SK-N-SH treated with all-trans-retinoic acid at 6 μM for 48 hours (cell line): ENCODE measurements at regions not wholly inside any gene's neighbourhood (a gene's known extent, or its start where the extent isn't known, plus 50 kb on each side); places are given as distances from the start of the nearest gene placed in this dataset.

Experiments used
- CSDC2 ChIP-seq: fragments of 250-450 bp; sonication (Bioruptor Pico); IDR thresholded peaks from 2 replicates; pipeline ENCODE4 v1.5.0; 2020; ENCODE audit warnings: mild to moderate bottlenecking, moderate library complexity
- ESRRG ChIP-seq: fragments of 250-450 bp; sonication (Bioruptor Pico); IDR thresholded peaks from 2 replicates; pipeline ENCODE4 v1.6.1; 2021; ENCODE audit warnings: mild to moderate bottlenecking
- ISL1 ChIP-seq: fragments of 250-450 bp; sonication (Bioruptor Pico); IDR thresholded peaks from 2 replicates; pipeline ENCODE4 v2.1.2; 2022; ENCODE audit warnings: mild to moderate bottlenecking, moderate library complexity
- PPARA ChIP-seq: fragments of 250-450 bp; sonication (Bioruptor Pico); IDR thresholded peaks from 2 replicates; pipeline ENCODE4 v1.5.0; 2020; ENCODE audit warnings: mild to moderate bottlenecking, borderline replicate concordance
- RARB ChIP-seq: fragments of 250-450 bp; sonication (Bioruptor Pico); IDR thresholded peaks from 2 replicates; pipeline ENCODE4 v1.8.0; 2021; ENCODE audit warnings: mild to moderate bottlenecking, moderate library complexity
- ZNF8 ChIP-seq: fragments of 450-650 bp; formaldehyde crosslinking; IDR thresholded peaks from 2 replicates; pipeline ENCODE4 v1.5.0; 2020; ENCODE audit warnings: mild to moderate bottlenecking, moderate library complexity
- TF ChIP-seq, protein P1 (sequence below): fragments of 250-450 bp; sonication (Bioruptor Pico); IDR thresholded peaks from 2 replicates; pipeline ENCODE4 v1.5.1; 2020; ENCODE audit warnings: low read depth, mild to moderate bottlenecking, moderate library complexity
- TF ChIP-seq, protein P2 (sequence below): fragments of 250-450 bp; sonication (Bioruptor Pico); IDR thresholded peaks from 2 replicates; pipeline ENCODE4 v1.8.0; 2021; ENCODE audit warnings: low read depth, mild to moderate bottlenecking, moderate library complexity, borderline replicate concordance
- TF ChIP-seq, protein P3 (sequence below): fragments of 250-450 bp; sonication (Bioruptor Pico); IDR thresholded peaks from 2 replicates; pipeline ENCODE4 v1.8.0; 2020; ENCODE audit warnings: mild to moderate bottlenecking, moderate library complexity, borderline replicate concordance
- TF ChIP-seq, protein P4 (sequence below): fragments of 250-450 bp; sonication (Bioruptor Pico); IDR thresholded peaks from 2 replicates; pipeline ENCODE4 v1.5.0; 2020; ENCODE audit warnings: mild to moderate bottlenecking, moderate library complexity

DNA sequence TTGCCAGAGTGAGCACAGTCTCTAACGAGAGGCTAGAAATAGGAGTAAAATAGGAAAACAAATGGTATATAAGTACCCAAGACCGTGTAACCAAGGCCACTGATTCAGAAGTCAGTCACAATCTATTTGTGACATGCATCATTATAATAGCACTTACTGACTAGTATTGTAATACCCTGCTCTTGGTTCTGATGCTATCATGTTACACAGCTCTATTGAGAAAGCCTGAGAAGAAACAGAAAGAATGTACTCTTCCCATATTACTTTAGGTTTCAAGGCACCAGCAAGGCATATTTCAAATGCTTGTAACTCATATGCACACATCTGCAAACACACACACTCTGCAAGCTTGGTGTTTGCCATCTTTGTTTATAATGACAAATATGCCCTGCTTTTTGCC lies 746.4 kb downstream of the SLC4A3 start:
- no peak for TF ChIP-seq ESRRG (CRISPR knock-in tag)
- TF ChIP-seq CSDC2 (CRISPR knock-in tag), result no peak
- TF ChIP-seq ISL1, result no peak
- TF ChIP-seq, protein P1, sequence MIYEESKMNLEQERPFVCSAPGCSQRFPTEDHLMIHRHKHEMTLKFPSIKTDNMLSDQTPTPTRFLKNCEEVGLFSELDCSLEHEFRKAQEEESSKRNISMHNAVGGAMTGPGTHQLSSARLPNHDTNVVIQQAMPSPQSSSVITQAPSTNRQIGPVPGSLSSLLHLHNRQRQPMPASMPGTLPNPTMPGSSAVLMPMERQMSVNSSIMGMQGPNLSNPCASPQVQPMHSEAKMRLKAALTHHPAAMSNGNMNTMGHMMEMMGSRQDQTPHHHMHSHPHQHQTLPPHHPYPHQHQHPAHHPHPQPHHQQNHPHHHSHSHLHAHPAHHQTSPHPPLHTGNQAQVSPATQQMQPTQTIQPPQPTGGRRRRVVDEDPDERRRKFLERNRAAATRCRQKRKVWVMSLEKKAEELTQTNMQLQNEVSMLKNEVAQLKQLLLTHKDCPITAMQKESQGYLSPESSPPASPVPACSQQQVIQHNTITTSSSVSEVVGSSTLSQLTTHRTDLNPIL, result no peak
- TF ChIP-seq, protein P2, sequence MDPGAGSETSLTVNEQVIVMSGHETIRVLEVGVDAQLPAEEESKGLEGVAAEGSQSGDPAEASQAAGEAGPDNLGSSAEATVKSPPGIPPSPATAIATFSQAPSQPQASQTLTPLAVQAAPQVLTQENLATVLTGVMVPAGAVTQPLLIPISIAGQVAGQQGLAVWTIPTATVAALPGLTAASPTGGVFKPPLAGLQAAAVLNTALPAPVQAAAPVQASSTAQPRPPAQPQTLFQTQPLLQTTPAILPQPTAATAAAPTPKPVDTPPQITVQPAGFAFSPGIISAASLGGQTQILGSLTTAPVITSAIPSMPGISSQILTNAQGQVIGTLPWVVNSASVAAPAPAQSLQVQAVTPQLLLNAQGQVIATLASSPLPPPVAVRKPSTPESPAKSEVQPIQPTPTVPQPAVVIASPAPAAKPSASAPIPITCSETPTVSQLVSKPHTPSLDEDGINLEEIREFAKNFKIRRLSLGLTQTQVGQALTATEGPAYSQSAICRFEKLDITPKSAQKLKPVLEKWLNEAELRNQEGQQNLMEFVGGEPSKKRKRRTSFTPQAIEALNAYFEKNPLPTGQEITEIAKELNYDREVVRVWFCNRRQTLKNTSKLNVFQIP (CRISPR knock-in tag), result no peak
- TF ChIP-seq RARB (CRISPR knock-in tag), result no peak
- TF ChIP-seq PPARA (CRISPR knock-in tag), result no peak
- TF ChIP-seq, protein P3, sequence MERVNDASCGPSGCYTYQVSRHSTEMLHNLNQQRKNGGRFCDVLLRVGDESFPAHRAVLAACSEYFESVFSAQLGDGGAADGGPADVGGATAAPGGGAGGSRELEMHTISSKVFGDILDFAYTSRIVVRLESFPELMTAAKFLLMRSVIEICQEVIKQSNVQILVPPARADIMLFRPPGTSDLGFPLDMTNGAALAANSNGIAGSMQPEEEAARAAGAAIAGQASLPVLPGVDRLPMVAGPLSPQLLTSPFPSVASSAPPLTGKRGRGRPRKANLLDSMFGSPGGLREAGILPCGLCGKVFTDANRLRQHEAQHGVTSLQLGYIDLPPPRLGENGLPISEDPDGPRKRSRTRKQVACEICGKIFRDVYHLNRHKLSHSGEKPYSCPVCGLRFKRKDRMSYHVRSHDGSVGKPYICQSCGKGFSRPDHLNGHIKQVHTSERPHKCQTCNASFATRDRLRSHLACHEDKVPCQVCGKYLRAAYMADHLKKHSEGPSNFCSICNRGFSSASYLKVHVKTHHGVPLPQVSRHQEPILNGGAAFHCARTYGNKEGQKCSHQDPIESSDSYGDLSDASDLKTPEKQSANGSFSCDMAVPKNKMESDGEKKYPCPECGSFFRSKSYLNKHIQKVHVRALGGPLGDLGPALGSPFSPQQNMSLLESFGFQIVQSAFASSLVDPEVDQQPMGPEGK (CRISPR knock-in tag), result no peak
- TF ChIP-seq, protein P4, sequence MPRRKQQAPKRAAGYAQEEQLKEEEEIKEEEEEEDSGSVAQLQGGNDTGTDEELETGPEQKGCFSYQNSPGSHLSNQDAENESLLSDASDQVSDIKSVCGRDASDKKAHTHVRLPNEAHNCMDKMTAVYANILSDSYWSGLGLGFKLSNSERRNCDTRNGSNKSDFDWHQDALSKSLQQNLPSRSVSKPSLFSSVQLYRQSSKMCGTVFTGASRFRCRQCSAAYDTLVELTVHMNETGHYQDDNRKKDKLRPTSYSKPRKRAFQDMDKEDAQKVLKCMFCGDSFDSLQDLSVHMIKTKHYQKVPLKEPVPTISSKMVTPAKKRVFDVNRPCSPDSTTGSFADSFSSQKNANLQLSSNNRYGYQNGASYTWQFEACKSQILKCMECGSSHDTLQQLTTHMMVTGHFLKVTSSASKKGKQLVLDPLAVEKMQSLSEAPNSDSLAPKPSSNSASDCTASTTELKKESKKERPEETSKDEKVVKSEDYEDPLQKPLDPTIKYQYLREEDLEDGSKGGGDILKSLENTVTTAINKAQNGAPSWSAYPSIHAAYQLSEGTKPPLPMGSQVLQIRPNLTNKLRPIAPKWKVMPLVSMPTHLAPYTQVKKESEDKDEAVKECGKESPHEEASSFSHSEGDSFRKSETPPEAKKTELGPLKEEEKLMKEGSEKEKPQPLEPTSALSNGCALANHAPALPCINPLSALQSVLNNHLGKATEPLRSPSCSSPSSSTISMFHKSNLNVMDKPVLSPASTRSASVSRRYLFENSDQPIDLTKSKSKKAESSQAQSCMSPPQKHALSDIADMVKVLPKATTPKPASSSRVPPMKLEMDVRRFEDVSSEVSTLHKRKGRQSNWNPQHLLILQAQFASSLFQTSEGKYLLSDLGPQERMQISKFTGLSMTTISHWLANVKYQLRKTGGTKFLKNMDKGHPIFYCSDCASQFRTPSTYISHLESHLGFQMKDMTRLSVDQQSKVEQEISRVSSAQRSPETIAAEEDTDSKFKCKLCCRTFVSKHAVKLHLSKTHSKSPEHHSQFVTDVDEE, result no peak
- TF ChIP-seq ZNF8, result no peak
